ENCODE measurements at regions not wholly inside any gene's neighbourhood (a gene's known extent, or its start where the extent isn't known, plus 50 kb on each side); places are given as distances from the start of the nearest gene placed in this dataset.
"Not testable (repeated sequence)": the region's sequence is repeated elsewhere in the genome, so short reads cannot be mapped to it uniquely, and the experiment has no call there.

DNA sequence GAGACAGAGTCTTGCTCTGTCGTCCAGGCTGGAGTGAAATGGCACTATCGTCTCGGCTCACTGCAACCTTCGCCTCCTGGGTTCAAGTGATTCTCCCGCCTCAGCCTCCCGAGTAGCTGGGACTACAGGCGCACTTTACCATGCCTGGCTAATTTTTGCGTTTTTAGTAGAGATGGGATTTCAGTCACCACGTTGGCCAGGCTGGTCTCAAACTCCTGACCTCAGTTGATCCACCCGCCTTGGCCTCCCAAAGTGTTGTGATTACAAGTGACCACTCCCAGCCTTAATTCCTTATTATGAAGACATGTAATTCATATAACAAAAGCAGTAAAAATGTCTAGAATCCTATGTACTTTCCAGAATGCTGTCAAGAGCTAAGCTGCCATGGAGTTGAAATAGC, 434.5 kb upstream of the ZNG1F start:
- not testable (repeated sequence) for DNase-seq (ENCODE audit: low read depth)

DNA sequence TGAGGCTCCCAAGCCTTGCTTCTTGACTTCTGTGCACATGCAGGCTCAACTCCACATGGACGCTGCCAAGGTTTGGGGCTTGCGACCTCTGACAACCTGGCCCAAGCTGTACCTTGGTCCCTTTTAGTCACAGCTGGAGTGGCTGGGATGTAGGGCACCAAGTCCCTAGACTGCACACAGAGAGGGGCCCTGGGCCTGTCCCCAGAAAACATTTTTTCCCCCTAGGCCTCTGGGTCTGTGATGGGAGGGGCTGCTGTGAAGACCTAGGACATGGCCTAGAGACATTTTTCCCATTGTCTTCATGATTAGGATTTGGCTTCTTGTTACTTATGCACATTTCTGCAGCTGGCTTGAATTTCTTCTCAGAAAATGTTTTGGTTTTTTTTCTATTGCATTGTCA, 430.1 kb upstream of the ZNG1F start:
- DNase-seq (ENCODE audit: low read depth): not testable (repeated sequence)

DNA sequence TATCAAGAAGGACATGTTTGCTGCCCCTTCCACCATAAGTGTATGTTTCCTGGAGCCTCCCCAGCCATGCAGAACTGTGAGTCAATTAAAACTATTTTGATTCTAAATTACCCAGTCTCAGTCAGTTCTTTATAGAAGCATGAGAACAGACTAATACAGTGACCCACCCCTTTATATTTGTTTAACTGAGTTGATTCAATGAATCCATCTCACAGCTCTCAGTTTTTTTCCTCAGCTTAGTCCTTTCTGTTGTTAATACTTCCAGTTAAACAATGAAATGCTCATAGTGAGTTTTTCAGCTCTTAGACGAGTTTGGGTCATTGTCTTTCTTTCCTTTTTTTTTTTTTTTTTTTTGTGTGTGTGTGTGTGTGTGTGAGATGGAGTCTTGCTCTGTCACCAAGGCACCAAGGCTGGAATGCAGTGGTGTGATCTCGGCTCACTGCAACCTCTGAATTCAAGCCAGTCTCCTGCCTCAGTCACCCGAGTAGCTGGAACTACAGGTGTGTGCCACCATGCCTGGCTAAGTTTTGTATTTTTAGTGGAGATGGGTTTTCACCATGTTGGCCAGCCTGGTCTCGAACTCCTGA, 417.9 kb upstream of the ZNG1F start:
- DNase-seq (ENCODE audit: low read depth): not testable (repeated sequence)

DNA sequence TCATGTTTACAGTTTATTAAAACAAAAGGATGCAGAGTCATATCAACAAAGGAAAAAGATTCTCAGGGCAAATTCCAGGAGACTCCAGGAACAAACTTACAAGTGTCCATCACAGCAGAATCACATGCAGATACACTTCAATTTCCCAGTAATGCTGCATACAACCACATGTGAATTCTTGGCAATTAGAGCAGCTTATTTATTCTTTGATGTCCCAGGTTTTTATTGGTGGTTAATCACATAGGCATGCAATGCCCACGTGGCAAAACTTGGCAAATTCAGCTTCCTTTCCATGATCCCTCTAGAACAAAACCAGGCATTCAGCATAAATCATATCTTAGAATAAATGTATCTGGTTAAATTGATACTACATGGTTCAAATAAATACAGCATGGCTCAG, 376.5 kb upstream of the ZNG1F start:
- not testable (repeated sequence) for DNase-seq (ENCODE audit: low read depth)

All from activated T-cell treated with anti-CD3 and anti-CD28 coated beads for 24 hours (primary cell).